ENCODE measurements at regions not wholly inside any gene's neighbourhood (a gene's known extent, or its start where the extent isn't known, plus 50 kb on each side); places are given as distances from the start of the nearest gene placed in this dataset.

GRCh38 chr6:15712797-15713196 lies 50.0 kb upstream of the DTNBP1 start:
- H3K9me2 ChIP-seq (replicated peaks; ENCODE audit: control insufficient read depth, low read length) = no peaks in the 10 kb centered on the region
- H3K27me3 ChIP-seq (ENCODE audit: control insufficient read depth, low read length) = peaks cover 10% of the 10 kb centered on the region; the same call in 1 of the 2 replicates
- H3K4me3 ChIP-seq (ENCODE audit: low read length) = no peak overlapping the region
- no peak overlapping the region for H3K27ac ChIP-seq (ENCODE audit: low read depth, low read length)
- no peak overlapping the region for H3K4me2 ChIP-seq (ENCODE audit: low read length)
- no peaks in the 10 kb centered on the region for H3K9me3 ChIP-seq (ENCODE audit: control insufficient read depth, insufficient read depth, low read length)
- H3K79me2 ChIP-seq (ENCODE audit: control insufficient read depth, low read length) = no peaks in the 10 kb centered on the region
- no peaks in the 10 kb centered on the region for H4K20me1 ChIP-seq (ENCODE audit: control insufficient read depth, insufficient read depth, low read depth, low read length)
- no peaks in the 10 kb centered on the region for H3K4me1 ChIP-seq (ENCODE audit: control insufficient read depth, low read length)
- H3K36me3 ChIP-seq (ENCODE audit: control insufficient read depth, low read length) = no peaks in the 10 kb centered on the region
- no peaks in the 10 kb centered on the region for H3F3A ChIP-seq (ENCODE audit: control insufficient read depth, insufficient read depth)
- TF ChIP-seq EZH2phosphoT487 (IDR thresholded peaks at IDR 0.05; ENCODE audit: borderline replicate concordance, low read length) (no peak), CTCF (IDR thresholded peaks at IDR 0.05; ENCODE audit: low read depth, low read length, poor library complexity, severe bottlenecking) (no peak)

All from DOHH2 (cell line).